ENCODE measurements at regions not wholly inside any gene's neighbourhood (a gene's known extent, or its start where the extent isn't known, plus 50 kb on each side); places are given as distances from the start of the nearest gene placed in this dataset.

DNA sequence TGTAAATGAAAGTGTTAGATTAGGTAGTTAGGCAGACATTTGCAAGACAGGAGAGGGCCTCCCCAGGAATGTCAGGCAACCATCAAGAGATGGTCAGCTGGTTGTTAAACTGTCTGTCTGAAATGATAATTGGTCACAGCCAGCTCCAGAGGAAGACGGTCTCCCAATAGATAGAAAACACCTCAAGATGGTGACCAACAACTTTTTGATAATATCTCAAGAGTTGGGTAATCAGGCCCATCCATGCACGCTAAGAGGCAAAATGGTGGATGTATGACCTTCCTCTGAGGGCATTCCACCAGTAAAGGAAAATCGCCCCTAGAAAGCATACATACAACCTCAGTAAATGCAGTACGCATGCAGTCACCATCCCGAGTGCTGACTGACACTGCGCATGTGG lies 118.2 kb downstream of the MAP3K21 start:
- no peak for DNase-seq (ENCODE audit: low read depth)
- TF ChIP-seq, protein P1, sequence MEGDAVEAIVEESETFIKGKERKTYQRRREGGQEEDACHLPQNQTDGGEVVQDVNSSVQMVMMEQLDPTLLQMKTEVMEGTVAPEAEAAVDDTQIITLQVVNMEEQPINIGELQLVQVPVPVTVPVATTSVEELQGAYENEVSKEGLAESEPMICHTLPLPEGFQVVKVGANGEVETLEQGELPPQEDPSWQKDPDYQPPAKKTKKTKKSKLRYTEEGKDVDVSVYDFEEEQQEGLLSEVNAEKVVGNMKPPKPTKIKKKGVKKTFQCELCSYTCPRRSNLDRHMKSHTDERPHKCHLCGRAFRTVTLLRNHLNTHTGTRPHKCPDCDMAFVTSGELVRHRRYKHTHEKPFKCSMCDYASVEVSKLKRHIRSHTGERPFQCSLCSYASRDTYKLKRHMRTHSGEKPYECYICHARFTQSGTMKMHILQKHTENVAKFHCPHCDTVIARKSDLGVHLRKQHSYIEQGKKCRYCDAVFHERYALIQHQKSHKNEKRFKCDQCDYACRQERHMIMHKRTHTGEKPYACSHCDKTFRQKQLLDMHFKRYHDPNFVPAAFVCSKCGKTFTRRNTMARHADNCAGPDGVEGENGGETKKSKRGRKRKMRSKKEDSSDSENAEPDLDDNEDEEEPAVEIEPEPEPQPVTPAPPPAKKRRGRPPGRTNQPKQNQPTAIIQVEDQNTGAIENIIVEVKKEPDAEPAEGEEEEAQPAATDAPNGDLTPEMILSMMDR (IDR thresholded peaks at IDR 0.05; ENCODE audit: low read length, missing control alignments): no peak
- no peak overlapping the region for H3K4me3 ChIP-seq (replicated peaks; ENCODE audit: low read depth, low read length)

DNA sequence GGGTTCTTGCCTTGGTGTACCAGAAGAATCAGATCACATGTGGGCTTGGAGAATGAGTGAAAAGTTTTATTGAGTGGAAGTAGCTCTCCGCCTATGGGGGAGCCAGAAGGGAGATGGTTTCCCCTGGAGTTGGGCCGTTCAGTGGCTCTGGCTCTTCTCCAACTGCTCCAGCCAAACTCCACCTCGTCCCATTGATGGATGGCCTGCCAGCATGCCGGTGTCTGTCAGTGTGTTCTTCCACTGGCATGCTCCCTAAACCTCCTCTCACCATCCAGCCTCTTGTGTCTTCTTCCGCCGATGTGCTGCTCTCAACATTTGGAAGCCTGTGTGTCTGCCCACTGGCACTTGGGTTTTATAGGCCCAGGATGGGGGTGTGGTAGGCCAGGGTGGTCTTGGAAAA lies 119.4 kb downstream of the MAP3K21 start:
- no peak for DNase-seq (ENCODE audit: low read depth)
- H3K4me3 ChIP-seq (replicated peaks; ENCODE audit: low read depth, low read length): no peak overlapping the region
- TF ChIP-seq, protein P1 (IDR thresholded peaks at IDR 0.05; ENCODE audit: low read length, missing control alignments): no peak

DNA sequence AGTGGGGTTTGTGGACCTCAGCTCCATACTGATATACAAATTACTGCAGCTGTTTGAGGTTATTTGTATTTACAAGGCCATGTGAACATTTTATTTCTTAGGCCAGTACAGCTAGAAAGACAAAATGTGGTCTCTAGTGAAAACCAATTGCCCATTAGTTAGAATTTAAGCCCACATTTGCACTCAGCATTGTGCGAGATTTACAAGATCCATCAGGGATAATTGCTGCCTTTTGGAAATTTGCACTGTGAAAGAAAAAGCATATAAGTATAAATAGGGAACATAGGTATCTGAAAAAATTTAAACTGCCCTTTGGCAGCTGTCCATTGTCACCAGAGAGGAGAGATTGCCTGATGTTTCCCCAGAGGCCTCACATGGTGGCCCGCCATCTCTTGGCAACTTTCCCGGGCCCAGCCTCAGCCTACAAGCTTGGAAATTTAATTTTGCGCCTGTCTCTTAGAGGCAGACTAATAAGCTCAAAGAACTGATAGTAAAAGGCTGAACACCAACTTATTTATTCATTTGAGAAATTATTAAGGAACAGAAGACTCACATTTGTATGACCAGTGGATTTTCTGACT lies 120.7 kb downstream of the MAP3K21 start:
- TF ChIP-seq, protein P1 (IDR thresholded peaks at IDR 0.05; ENCODE audit: low read length, missing control alignments): no peak
- no peak for DNase-seq (ENCODE audit: low read depth)
- H3K4me3 ChIP-seq (replicated peaks; ENCODE audit: low read depth, low read length): no peak overlapping the region

DNA sequence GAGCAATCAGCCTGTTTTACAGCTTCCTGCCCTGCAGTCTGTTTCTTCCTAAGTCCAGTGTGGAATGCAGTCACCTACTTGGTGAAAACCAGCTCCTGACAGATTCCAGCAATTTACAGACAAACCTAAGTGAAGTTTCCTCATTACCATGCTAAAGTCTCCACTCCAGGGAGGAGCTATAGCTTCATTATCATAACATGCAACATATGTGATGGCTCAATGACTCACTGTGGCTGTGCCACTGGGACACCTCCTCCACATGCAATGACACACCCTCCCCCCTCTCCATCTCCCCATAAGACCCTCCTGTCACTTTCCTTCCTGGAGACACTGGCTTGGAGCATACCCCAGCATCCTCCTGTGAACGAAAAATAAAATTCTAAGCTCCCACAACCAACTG lies 125.2 kb downstream of the MAP3K21 start:
- H3K4me3 ChIP-seq (replicated peaks; ENCODE audit: low read depth, low read length): no peak overlapping the region
- TF ChIP-seq, protein P1 (IDR thresholded peaks at IDR 0.05; ENCODE audit: low read length, missing control alignments): no peak
- DNase-seq (ENCODE audit: low read depth): no peak

DNA sequence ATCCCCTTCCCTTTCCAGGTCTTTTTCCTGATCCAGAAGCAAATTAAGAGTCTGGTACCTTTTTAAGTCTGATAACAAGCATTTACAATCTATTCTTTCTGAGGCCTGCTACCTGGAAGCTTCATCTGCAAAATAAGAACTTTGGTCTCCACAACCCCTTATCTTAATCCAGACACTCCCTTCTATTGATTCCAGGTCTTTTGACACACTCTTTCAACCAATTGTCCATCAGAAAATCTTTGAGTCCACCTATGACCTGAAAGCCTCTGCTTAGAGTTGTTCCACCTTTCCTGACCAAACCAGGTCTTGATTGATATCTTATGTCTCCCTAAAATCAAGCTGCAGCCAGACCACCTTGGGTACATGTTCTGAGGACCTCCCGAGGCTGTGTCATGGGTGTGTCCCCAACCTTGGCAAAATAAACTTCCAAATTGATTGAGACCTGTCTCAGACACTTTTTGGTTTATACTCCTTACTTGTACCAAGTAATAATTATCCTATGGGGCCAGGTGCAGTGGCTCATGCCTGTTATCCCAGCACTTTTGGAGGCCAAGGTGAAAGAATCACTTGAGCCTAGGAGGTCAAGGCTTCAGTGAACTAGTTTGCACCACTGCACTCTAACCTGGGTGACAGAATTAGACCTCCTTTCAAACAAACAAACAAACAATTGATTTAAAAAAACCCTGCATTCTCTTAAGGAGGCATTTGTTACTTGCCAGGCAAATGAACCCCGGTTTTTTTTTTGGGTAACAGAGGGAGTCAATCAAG lies 126.1 kb downstream of the MAP3K21 start:
- TF ChIP-seq, protein P1 (IDR thresholded peaks at IDR 0.05; ENCODE audit: low read length, missing control alignments): no peak
- no peak overlapping the region for H3K4me3 ChIP-seq (replicated peaks; ENCODE audit: low read depth, low read length)
- no peak for DNase-seq (ENCODE audit: low read depth)

DNA sequence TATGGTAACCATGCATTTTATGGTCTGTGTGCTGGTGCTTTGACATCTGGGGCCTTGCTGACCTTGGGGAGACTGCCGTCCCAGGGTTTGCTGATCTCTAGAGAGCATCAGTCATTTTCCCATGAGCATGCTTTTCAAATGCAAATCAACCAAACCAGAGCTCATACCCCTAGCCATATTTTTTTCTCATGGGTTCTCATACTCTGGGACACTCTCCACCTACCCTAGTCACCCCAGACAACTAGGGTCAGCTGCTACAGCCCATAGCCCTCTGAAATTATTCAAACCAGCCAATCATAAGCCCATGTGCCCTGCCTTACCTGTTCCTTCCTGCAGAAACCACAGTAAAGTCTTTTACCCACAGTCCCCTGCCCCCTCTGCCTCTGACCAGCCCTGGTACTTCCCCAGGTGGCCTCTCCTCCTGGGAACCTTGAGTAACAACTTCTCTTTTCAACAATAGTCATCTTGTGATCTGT lies 132.0 kb downstream of the MAP3K21 start:
- DNase-seq (ENCODE audit: low read depth): no peak
- TF ChIP-seq, protein P1 (IDR thresholded peaks at IDR 0.05; ENCODE audit: low read length, missing control alignments): no peak
- no peak overlapping the region for H3K4me3 ChIP-seq (replicated peaks; ENCODE audit: low read depth, low read length)

Data from fibroblast of pulmonary artery (primary cell).